Ureter (tissue), 1 donor: ENCODE measurements at regions not wholly inside any gene's neighbourhood (a gene's known extent, or its start where the extent isn't known, plus 50 kb on each side); places are given as distances from the start of the nearest gene placed in this dataset.

Source experiments
- DNase-seq: peaks from one replicate; pipeline ENCODE4 v3.0.0-alpha.2; 2020; ENCODE audit warnings: low spot score
- donor health status: DM: yes; HTN: yes; CAD: no.

- DNase-seq = no peak
Observed at GRCh38 chr14:100955201-100955600, 51.7 kb upstream of the RTL1 start.

DNA sequence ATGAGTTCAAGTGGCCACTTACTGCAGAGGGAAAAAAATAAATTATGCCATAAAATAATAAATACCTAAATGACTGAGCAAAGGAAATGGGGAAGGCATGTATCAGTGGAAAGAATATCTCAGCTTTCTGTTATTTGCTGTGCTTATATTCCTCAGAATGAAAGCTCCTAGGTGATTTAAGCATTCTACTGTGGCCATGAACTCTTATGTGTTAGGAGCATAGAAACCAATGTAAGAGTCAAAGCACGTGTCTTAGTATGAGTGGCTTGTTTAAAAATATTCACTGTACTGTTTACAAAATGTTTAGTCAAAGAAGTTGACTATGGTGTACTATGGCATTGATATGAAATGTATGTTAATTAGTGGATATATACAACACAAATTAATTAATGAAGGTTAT, 59.0 kb upstream of the RTL1 start:
- no peak for DNase-seq

DNA sequence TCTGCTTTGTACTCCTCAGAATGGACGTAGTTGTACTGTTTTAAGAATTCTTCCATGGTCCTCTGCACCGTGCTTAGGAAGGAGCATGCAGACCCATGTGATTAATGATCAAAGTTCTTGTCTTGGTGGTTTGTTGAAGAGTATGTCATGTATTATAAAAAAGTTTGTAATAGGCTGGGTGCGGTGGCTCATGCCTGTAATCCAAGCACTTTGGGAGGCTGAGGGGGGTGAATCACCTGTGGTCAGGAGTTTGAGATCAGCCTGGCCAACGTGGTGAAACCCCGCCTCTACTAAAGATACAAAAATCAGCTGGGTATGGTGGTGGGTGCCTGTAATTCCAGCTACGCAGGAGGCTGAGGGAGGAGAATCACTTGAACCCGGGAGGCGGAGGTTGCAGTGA, 61.8 kb upstream of the RTL1 start:
- DNase-seq = no peak

DNA sequence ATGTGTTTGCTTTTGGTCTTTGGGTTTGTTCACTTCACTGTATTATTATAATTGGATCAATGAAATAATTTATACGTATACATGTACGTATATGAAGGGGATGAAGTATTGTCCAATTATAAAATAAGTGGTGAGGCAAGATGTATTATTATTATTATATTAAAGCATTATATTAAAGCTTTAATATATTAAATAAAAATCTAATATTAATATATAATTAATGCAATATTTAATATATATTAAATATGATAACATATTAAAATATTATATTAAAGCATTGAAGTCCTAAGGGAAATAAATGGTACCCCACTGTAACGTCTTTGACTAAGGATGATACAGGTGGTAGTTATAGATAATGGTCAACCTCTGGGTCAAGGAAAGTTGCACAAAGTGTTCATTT, 63.7 kb upstream of the RTL1 start:
- DNase-seq = no peak

DNA sequence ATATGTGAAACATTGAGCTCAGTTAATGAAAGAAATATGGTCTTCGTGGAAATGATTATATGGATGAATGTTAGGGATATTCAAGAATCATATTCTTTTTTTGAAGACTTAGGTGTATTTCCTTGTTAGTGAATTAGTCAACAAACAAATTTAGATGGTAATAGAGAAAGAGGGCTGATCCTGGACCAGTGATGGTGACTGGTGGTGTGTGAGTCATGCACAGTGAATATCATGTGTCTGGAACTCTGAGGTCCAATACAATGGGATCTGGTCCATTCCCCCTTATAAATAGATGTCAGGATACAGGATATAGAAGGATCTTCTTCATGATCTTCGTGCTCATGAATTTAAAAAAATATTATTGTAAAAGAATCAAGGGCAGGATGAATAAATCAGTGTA, 64.4 kb upstream of the RTL1 start:
- no peak for DNase-seq

GRCh38 chr14:100972118-100972897, 68.8 kb upstream of the RTL1 start:
- DNase-seq = no peak

- DNase-seq = no peak
Observed at GRCh38 chr14:100975671-100976070, 72.1 kb upstream of the RTL1 start.

GRCh38 chr14:100979079-100979478, 75.6 kb upstream of the RTL1 start:
- no peak for DNase-seq

GRCh38 chr14:100979780-100980179, 76.3 kb upstream of the RTL1 start:
- DNase-seq = no peak

DNA sequence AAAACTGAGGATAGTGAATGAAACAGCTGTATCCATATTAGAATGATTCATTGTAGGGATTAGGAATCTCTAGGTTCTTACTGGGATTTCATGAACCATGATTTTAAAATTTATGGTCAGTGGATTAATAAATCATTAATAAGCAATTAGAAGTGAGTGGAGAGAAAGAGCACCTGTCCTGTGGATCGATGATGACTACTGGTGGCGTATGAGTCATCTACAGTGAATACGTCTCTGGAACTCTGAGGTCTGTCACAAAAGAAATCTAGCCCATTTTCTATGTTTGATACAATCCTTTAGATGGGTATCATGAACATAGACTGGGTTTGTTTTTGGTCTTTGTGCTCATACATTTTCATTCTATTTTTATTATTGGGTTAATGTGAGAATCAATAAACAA, 77.3 kb upstream of the RTL1 start:
- DNase-seq = no peak

DNA sequence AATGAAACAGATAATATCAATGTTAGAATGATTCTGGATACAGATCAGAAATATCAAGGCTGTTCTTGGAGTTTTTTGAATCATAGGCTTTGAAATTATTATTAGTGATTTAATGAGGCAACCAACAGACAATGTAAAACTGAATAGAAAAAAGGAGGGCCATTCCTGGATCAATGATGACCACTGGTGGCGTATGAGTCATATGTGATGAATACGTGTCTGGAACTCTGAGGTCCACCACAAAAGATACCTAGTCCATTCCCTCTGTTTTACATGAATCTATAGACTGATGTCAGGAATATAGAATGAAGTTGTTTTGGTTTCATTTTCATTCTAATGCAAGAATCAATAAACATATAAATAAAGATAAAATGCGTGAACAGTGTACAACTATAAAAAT, 78.3 kb upstream of the RTL1 start:
- DNase-seq = no peak

DNA sequence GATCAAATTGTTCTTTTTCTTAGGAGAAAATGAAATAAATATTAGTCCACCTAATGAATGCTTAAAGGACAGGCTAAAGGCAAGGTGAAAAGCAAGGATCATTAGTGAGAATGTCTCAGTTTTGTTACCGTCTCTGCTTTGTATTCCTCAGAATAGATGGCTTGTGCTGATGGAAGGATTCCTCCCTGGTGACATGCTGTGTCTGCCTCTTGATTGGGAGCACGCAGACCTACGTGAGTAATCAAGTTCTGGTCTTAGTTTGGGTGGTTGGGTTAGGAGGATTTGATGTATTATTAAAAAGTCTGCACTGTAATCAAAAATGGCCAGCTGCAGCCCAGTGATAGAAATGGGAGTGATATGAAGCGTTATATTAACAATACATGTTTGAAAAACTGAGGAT, 78.8 kb upstream of the RTL1 start:
- no peak for DNase-seq

DNA sequence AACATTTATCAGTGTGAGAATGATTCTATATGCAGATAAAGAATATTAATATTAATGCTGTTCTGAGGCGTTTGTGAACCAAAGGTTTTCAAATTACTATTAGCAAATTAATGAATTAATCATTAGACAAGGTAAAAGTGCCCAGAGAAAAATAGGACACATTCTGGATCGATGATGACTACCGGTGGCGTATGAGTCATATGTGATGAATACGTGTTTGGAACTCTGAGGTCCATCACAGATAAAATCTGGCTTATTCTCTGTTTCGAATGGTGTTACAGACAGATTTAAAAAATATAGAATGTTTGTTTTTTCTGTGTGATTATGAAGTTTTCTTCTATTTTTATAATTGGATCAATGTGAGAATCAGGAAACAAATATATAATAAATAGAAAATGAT, 79.2 kb upstream of the RTL1 start:
- no peak for DNase-seq

- DNase-seq = no peak
Observed at GRCh38 chr14:100983710-100984109, 80.2 kb upstream of the RTL1 start.

- no peak for DNase-seq
Observed at GRCh38 chr14:100988011-100988410, 84.5 kb upstream of the RTL1 start.

- no peak for DNase-seq
Observed at GRCh38 chr14:100988411-100988900, 84.9 kb upstream of the RTL1 start.

GRCh38 chr14:100988956-100989355, 85.4 kb upstream of the RTL1 start:
- no peak for DNase-seq

GRCh38 chr14:100989924-100990323, 86.4 kb upstream of the RTL1 start:
- DNase-seq = no peak

DNA sequence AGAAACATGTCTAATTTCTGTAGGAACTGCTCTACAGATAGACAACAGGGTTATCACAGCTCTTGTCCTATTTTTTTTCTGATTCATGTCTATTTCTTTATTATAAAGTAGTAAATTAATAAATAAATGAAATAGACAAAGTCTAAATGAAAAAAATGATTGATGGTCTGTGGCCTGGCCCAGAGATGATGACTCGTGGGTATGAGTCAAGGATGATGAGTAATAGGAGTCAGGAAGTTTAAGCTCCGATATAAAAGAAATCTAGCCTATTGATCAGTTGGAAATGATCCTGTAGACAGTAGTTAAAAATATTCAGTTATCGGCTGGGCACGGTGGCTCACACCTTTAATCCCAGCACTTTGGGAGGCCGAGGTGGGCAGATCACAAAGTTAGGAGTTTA, 90.6 kb upstream of the RTL1 start:
- no peak for DNase-seq

GRCh38 chr14:100994756-100995330, 91.3 kb upstream of the RTL1 start:
- DNase-seq = no peak

GRCh38 chr14:101000711-101001250, 97.3 kb upstream of the RTL1 start:
- DNase-seq = no peak

DNA sequence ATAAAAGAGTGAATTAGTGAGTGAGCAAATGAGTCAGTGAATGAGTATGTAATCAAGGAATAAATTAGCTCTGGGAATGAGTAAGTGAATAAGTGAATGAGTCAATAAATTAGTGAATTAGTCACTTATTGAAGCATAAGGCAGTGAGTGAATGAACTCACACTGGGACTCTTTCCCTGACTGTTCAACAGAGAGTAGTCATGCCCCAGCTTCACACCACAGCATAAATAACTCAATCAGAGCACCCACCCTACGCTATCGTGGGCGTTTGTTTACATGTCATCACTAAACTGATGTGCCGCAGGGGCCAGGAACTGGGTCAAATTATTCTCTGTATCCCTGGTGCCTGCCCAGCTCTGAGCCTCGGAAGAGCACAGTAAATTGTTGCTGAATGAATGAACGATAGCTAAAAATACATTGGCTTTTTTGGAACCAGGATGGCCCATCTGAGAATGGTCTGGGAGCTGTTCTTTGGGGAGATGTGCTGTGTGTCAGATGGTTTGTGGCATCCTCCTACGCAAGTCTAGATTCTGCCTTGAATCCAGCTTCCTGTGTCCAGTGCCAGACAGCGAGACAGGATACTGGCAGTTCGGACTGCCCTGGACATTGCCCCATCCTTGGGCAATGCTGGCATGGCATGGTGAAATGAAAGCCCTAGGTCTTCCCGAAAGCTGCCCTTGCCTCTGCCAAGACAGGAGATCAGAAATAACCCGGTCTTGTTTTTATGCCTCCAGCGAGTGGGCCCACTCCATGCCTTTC, 98.0 kb upstream of the RTL1 start:
- DNase-seq = no peak

DNA sequence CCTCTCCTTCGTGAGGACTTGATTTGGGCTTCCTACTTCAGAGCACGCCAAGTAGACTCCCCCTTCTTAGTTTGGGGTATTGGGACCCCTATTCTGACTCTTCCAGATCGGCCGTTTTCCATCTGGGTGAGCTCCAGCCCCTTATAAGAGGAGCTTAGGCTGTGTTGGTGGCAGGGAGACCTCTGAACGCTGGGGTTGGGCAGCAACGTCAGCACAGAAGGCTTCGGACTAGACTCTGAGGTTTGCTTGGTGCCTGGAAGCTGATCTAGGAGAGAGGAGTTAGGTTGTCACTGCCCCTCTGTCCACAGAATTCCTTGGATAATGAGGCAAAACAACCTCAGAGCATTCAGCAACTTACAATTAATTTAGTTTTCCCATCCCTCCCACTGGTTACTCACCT, 99.2 kb upstream of the RTL1 start:
- no peak for DNase-seq
